SU-DHL-6 (cell line): ENCODE measurements at regions not wholly inside any gene's neighbourhood (a gene's known extent, or its start where the extent isn't known, plus 50 kb on each side); places are given as distances from the start of the nearest gene placed in this dataset.

Experiments used
- EZH2phosphoT487 ChIP-seq: fragments of 200-600 bp; sonication (generic), shearing (Covaris generic); conservative IDR thresholded peaks from 2 replicates; pipeline ENCODE4 v1.6.1; 2018; ENCODE audit warnings: mild to moderate bottlenecking, antibody characterized with exemption, low read length, moderate library complexity, mixed read lengths
- TF ChIP-seq, protein P1 (sequence below): fragments of 200-600 bp; sonication (generic); IDR thresholded peaks from one replicate; pipeline ENCODE4 v1.5.1; 2017; ENCODE audit warnings: antibody characterized with exemption, mild to moderate bottlenecking, low read length, moderate library complexity; ENCODE audit not compliant: insufficient read depth, poor library complexity, severe bottlenecking

DNA sequence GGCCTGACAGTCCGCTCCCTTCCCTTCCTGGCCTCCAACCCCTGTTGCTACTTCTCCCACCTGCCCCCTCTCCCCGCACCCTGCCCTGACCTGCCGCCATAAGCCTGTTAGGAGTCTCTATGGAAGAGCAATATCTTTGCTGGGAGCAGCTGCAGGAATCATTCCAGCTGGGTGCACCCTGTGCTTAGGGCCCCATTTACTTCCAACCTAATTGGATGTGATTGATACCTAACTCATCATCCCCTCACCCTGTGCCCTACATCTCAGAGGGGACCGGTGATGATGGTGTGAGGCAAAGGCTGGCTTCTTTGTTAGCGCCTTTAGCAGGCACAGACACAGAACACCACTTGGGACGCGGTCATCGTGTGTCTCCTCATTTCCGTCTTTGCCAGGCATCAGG lies 80.0 kb upstream of the FAM180A start:
- TF ChIP-seq, protein P1, sequence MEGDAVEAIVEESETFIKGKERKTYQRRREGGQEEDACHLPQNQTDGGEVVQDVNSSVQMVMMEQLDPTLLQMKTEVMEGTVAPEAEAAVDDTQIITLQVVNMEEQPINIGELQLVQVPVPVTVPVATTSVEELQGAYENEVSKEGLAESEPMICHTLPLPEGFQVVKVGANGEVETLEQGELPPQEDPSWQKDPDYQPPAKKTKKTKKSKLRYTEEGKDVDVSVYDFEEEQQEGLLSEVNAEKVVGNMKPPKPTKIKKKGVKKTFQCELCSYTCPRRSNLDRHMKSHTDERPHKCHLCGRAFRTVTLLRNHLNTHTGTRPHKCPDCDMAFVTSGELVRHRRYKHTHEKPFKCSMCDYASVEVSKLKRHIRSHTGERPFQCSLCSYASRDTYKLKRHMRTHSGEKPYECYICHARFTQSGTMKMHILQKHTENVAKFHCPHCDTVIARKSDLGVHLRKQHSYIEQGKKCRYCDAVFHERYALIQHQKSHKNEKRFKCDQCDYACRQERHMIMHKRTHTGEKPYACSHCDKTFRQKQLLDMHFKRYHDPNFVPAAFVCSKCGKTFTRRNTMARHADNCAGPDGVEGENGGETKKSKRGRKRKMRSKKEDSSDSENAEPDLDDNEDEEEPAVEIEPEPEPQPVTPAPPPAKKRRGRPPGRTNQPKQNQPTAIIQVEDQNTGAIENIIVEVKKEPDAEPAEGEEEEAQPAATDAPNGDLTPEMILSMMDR = no peak
- TF ChIP-seq EZH2phosphoT487 = no peak
